ENCODE measurements at regions not wholly inside any gene's neighbourhood (a gene's known extent, or its start where the extent isn't known, plus 50 kb on each side); places are given as distances from the start of the nearest gene placed in this dataset.

- no peak for ATAC-seq
- Histone ChIP-seq H3K36me3 (no peaks in the 10 kb centered on the region), H3K9me3 (no peaks in the 10 kb centered on the region), H3K27ac (no peak overlapping the region), H3K4me1 (no peaks in the 10 kb centered on the region), H3K4me3 (no peak overlapping the region), H3K27me3 (no peaks in the 10 kb centered on the region)
- intact Hi-C loops (cut with DNase I): no loop called here
- WGBS, 2 donors: 43 to 44% methylated on average over 7 of the region's 7 CpGs
- no peak for FAIRE-seq
- DNase-seq: no peak
- TF ChIP-seq CTCF (IDR thresholded peaks at IDR 0.05): no peak
These were observed 90.7 kb upstream of the IGFBP7 start for GRCh38 chr4:57200799-57201327.

- no peak for ATAC-seq
- no peaks in the 10 kb centered on the region for H3K36me3 ChIP-seq
- no peak for TF ChIP-seq CTCF (IDR thresholded peaks at IDR 0.05)
- no peaks in the 10 kb centered on the region for H3K27me3 ChIP-seq
- WGBS, 2 donors: 74 to 79% methylated on average over 5 of the region's 5 CpGs
- no peak for DNase-seq
- intact Hi-C loops (cut with DNase I): no loop called here
- no peak overlapping the region for H3K27ac ChIP-seq
- no peaks in the 10 kb centered on the region for H3K4me1 ChIP-seq
- no peaks in the 10 kb centered on the region for H3K9me3 ChIP-seq
- no peak overlapping the region for H3K4me3 ChIP-seq
- no peak for FAIRE-seq
These were observed 89.1 kb upstream of the IGFBP7 start for GRCh38 chr4:57199267-57199666.

GRCh38 chr4:57195622-57196021 lies 85.4 kb upstream of the IGFBP7 start:
- 54 to 66% methylated on average over 30 of the region's 30 CpGs for WGBS, 2 donors
- intact Hi-C loops (cut with DNase I): no loop called here
- Histone ChIP-seq H3K4me1 (no peaks in the 10 kb centered on the region), H3K27me3 (no peaks in the 10 kb centered on the region), H3K9me3 (no peaks in the 10 kb centered on the region), H3K4me3 (no peak overlapping the region), H3K36me3 (no peaks in the 10 kb centered on the region), H3K27ac (no peak overlapping the region)
- no peak for TF ChIP-seq CTCF (IDR thresholded peaks at IDR 0.05)
- FAIRE-seq (no peak), DNase-seq (no peak), ATAC-seq (no peak)

- intact Hi-C loops (cut with DNase I): no loop called here
- H3K4me1 ChIP-seq: no peaks in the 10 kb centered on the region
- no peaks in the 10 kb centered on the region for H3K27me3 ChIP-seq
- no peak for ATAC-seq
- WGBS, 2 donors: 44 to 47% methylated on average over 20 of the region's 20 CpGs
- H3K4me3 ChIP-seq: no peak overlapping the region
- H3K36me3 ChIP-seq: no peaks in the 10 kb centered on the region
- no peak for FAIRE-seq
- H3K9me3 ChIP-seq: no peaks in the 10 kb centered on the region
- TF ChIP-seq CTCF (IDR thresholded peaks at IDR 0.05): no peak
- no peak overlapping the region for H3K27ac ChIP-seq
- no peak for DNase-seq
These were observed 84.0 kb upstream of the IGFBP7 start for GRCh38 chr4:57194068-57194611.

- no peak for TF ChIP-seq CTCF (IDR thresholded peaks at IDR 0.05)
- FAIRE-seq (no peak), ATAC-seq (no peak), DNase-seq (no peak)
- H3K4me3 ChIP-seq: no peak overlapping the region
- no peaks in the 10 kb centered on the region for H3K9me3 ChIP-seq
- 84 to 89% methylated on average over 3 of the region's 3 CpGs for WGBS, 2 donors
- intact Hi-C loops (cut with DNase I): no loop called here
- no peak overlapping the region for H3K27ac ChIP-seq
- no peaks in the 10 kb centered on the region for H3K4me1 ChIP-seq
- no peaks in the 10 kb centered on the region for H3K27me3 ChIP-seq
- H3K36me3 ChIP-seq: no peaks in the 10 kb centered on the region
These were observed 83.1 kb upstream of the IGFBP7 start for GRCh38 chr4:57193209-57193810.

All from pancreas (tissue), 10 donors.